LNCaP clone FGC (cell line): ENCODE measurements at regions not wholly inside any gene's neighbourhood (a gene's known extent, or its start where the extent isn't known, plus 50 kb on each side); places are given as distances from the start of the nearest gene placed in this dataset.
"Not testable (repeated sequence)": the region's sequence is repeated elsewhere in the genome, so short reads cannot be mapped to it uniquely, and the experiment has no call there.

Source experiments
- DNase-seq: peaks from one replicate; pipeline ENCODE4 v3.0.0-alpha.2; 2011; ENCODE audit warnings: low read depth
- H3K4me3 ChIP-seq: 2 replicates; pipeline ENCODE4 v1.5.1; 2011; ENCODE audit warnings: mild to moderate bottlenecking, low read depth, low read length, control low read depth
- CTCF ChIP-seq: IDR thresholded peaks from 2 replicates; pipeline ENCODE4 v1.5.1; 2012; ENCODE audit warnings: mild to moderate bottlenecking; ENCODE audit not compliant: control insufficient read depth, insufficient read depth; ENCODE audit errors: extremely low read depth

DNA sequence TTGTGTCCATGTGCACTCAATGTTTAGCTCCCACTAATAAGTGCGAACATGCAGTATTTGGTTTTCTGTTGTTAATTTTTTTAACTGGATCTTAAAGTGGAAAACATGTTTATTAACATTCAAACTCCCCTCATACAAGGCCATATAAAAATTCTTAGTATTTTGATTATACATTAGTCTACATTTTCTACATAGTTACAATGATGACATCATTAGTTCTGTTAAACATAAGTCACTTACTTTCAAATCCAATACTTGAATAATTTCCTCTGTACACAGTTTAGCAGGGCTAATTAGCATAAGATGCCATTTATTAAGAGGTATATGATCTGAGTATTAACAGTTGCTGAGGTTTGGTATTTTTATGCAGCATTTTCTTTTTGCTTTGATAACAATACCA, 91.3 kb upstream of the CCDC39 start:
- DNase-seq: no peak
- no peak for TF ChIP-seq CTCF
- no peak overlapping the region for H3K4me3 ChIP-seq

DNA sequence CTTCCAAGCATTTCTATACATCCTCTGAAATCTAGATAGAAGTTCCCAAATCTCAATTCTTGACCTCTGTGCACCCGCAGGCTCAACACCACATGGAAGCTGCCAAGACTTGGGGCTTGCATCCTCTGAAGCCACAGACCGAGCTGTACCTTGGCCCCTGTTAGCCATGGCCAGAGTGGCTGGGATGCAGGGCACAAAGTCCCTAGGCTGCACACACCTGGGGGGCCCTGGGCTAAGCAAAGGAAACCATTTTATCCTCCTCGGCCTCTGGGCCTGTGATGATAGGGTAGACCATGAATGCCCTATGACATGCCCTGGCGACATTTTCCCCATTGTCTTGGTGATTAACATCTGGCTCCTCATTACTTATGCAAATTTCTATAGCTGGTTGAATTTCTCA, 97.1 kb upstream of the CCDC39 start:
- TF ChIP-seq CTCF: no peak
- no peak overlapping the region for H3K4me3 ChIP-seq
- no peak for DNase-seq

DNA sequence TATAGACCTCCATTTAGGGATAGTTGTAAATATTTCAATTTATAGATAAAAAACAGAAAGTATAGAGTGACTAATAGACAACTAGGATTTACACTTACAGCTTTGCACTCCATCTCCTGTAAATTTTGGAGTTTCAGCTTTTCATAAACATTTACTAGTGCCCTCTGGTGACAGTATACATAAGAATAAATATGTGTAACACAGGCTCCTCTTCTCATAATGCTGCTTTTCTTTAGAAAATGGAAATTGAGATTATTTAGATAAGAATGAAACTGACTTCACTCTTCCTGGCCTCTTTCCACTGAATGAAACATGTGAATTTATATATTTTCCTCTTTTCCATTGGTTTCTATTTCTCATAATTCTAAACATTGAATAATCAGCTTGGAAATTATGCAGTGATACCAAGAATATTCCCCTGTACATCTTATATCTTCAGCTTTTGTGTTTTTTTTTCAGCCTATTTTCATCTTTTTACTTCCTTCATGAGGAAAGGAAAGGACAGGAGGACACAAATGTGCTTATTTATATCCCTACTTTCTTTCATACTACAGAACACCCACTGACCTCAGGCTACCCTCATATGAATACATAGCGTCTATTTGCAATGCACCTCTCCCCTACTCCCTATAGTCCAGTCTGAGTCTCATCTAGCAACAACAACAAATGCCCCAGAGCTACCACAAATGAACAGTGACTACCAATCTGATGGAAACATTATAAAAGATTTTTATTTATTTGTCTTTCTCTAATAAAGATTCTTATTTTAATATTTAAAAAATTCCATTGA, 103.1 kb upstream of the CCDC39 start:
- no peak overlapping the region for H3K4me3 ChIP-seq
- peak; percentile 14 for DNase-seq
- TF ChIP-seq CTCF: peak; percentile 31

- DNase-seq, H3K4me3 ChIP-seq: not testable (repeated sequence)
Observed at GRCh38 chr3:180786227-180786626, 106.9 kb upstream of the CCDC39 start.

- no peak for TF ChIP-seq CTCF
- DNase-seq: no peak
- H3K4me3 ChIP-seq: no peak overlapping the region
Observed at GRCh38 chr3:180789774-180790173, 110.5 kb upstream of the CCDC39 start.

DNA sequence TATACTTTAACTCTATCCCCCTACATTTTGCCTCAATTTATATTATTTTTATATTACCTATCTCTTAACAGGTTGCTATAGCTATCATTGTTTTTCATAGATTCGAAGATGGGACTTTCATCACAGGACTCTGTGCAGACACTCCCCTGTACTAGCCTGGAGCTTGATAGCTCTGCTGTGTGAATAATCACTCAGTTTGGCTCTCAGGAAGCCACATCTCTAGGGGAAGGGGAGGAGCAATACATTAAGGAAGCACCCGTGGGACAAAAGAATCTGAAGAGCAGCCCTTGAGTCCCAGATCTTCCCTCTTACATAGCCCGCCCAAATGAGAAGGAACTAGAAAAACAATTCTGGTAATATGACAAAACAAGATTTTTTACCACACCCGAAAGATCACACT, 114.3 kb upstream of the FXR1 start:
- H3K4me3 ChIP-seq: no peak overlapping the region
- TF ChIP-seq CTCF: no peak
- DNase-seq: no peak

DNA sequence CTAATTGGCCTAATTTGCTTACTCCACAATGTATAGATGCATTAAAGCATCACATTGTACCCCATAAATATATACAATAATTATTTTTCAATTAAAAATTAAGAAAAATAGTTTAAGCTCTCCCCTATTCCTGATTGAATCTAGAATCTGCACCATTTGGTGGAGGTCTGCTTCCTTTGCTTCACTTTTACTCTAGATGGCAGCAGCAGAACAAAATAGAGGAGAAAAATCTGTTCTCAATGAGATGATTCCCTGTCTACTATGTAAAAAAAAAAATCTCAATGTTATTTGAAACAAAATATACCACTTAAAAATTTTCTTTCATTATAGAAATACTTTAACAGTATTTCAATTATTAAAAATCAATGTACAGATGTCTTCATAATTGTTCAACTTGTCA, 109.6 kb upstream of the FXR1 start:
- no peak overlapping the region for H3K4me3 ChIP-seq
- DNase-seq: no peak
- TF ChIP-seq CTCF: peak; percentile 61
